Tongue (tissue), 1 donor: ENCODE measurements at regions not wholly inside any gene's neighbourhood (a gene's known extent, or its start where the extent isn't known, plus 50 kb on each side); places are given as distances from the start of the nearest gene placed in this dataset.

Source experiments
- DNase-seq: peaks from one replicate; pipeline ENCODE4 v3.0.0-alpha.2; 2015

DNA sequence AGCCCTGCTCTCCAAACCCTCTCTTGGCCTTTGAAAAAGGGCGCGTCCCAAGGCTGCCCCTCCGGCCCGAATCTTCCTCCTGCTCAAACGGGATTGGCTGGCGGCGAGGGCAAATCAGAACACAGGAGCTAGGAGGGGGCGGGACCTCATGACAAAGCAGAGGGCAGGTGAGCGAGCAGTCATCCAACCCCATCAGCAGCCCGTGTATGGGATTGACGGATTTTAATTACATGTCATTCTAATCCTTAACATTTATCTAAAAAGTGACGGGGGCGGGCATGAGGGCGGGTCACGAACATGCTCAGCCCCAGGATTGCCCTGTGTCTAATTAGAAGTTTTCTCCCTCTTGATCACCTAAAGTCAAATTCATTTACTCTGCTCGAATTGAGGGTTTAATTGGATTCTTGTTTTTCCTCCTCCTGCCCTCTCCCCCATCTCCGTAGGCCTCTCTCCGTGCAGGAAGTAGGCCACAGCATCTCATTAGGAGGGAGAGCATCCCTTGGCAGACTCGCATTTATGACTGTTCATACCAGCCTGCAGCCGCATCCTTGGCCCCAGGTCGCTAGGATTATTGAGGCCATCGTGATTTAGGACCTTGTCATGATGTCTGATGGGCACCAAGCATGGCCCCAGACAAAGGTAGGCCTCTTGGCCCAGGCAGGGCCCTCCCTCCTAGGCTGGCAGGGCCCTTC, 147.1 kb downstream of the CHST1 start:
- no peak for DNase-seq

DNA sequence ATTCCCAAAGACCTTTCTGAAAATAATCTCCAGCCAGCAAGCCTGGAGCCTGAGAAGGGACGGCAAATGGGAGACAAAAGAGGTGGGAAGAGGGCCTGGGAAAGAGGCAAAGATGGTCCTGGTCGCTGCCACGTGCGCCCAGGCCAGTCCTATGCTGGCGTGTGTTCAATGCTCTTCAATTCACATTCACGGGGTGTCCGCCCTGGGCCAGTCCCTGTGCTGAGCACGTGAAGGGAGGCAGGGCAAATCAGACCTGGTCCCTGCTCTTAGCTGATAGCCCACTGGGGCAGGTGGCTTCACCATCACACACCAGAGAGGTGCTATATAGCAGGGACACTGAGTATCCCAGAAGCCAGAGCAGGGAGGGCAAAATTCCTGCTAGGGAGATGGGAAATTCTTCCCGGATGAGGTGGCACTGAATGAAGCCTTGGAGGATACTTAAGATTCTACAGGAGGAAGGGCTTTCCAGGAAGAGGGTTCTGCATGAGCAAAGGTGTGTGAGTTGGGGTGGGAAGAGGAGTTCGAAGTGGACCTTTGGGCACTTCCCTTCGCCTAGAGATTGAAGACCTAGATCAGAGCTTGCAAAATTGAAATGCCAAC, 148.2 kb downstream of the CHST1 start:
- DNase-seq = no peak

DNA sequence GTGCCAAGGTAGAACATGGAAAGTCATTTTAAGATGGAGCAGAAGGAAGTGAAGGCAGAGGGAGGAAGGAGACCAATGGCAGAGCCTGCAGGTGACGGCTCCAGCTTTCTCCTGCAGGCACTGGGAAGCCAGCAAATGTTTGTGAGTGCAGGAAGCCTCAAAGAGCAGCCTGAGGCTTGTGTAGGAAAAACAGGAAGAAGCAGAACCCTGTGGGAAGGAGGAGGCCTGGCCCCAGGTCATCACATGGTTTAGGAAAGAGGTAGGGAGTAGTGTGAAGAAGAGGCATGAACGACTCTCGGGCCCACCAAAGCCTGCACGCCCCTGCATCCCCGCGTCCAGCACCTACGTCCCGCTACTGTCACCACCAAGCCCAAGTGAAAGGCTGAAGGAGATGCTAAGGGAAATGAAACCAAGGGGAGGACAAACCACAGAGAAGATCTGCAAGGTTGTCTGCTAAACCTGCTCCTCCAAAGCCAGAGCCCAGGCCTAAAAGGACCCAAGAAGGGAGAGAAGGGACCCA, 151.5 kb downstream of the CHST1 start:
- DNase-seq = no peak

DNA sequence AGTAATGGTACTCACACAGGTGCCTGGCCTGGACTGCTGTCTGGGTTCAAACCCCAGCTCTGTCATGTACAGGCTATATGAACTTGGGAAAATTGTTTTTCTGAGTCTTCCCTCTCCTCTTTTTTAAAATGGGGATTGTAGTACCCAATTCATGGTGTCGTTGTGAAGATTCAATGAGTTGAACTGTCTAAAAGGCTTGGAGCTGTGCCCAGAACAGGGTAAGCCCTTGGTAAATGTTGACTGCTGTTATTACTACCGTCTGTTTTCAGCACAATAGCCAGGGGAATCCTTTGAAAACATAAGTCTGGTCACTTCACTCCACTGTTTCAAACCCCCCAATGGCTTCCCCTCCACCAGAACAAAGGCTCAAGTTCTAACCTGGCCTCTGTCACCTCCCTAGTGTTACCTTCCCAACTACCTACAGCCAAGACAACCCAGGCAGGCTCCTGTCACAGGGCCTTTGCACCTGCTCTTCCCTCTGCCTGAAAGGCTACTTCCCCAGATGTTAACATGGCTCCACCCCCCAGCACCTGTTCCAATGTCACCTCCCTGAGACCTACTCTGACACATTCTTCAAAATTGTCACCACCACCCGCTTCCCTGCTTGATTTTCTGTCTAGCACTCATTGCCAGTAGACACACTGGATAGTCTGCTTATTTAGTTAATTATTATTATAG, 152.8 kb downstream of the CHST1 start:
- DNase-seq = no peak

DNA sequence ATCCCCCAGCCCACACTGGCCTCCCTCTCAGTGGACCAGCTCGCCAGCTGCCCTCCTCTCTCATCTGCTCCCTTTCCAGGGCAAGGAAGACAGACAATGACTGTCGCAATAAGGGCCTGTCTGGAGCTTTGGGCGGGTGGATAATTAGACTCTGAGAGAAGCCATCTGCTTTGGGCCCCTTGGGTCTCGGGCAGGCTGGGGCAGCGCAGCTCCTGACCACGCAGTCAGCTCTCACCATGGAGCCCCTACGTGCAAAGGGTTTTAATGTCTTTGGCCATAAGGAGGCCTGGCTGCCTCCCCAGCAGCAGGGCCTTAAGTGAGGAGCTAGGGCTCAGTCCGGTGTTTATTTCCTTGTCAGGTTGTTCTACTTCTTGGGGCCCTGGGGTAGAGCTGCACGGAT, 153.9 kb downstream of the CHST1 start:
- DNase-seq = peak; percentile 31

DNA sequence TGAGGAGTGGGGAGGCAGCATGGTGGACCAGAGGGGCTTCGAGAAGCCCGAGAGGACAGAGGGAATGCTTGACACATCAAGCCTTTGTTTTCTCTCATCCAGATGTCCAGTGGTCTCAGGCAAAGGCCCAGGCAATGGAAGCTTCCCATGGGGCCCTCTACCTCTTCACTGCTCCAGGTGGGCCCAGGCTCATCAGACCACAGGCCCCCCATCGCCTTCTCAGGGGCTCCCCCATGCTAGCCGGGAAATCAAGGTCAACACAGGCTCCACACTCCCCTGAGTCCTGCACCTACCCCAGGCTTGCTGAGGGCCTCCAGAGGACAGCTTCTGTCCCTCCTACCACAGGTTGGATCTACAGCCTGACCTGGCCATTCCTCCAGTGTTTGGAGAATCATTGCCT, 157.5 kb downstream of the CHST1 start:
- no peak for DNase-seq

DNA sequence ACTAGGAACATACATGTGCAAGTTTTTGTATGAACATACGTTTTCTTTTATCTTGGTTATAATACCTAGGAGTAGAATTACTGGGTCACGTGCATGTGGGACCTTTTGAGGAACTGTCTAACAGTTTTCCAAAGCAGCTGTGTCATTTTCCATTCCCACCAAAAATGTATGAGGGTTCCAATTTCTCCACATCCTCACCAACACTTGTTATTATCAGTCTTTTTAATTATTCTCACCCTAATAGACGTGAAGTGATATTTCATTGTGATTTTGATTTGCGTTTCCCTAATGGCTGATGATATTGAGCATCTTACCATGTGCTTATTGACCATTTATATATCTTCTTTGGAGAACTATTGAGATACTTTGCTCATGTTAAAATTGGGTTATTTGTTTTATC, 162.1 kb downstream of the CHST1 start:
- DNase-seq = no peak

DNA sequence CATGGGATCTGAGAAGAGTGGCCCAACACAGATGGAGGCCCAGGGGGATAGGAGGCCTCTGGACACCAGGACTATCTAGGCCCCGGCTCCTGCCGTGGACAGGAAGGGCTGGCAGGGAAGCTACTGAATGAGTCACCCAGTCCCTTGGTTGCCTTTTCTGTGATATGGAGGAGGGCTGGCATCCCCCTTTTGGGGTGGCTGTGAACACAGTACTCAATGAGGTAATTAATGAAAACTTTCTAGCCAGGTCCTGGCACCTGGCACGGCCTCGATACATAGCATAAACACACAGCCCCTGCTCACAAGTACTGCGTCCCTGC, 163.2 kb downstream of the CHST1 start:
- no peak for DNase-seq

DNA sequence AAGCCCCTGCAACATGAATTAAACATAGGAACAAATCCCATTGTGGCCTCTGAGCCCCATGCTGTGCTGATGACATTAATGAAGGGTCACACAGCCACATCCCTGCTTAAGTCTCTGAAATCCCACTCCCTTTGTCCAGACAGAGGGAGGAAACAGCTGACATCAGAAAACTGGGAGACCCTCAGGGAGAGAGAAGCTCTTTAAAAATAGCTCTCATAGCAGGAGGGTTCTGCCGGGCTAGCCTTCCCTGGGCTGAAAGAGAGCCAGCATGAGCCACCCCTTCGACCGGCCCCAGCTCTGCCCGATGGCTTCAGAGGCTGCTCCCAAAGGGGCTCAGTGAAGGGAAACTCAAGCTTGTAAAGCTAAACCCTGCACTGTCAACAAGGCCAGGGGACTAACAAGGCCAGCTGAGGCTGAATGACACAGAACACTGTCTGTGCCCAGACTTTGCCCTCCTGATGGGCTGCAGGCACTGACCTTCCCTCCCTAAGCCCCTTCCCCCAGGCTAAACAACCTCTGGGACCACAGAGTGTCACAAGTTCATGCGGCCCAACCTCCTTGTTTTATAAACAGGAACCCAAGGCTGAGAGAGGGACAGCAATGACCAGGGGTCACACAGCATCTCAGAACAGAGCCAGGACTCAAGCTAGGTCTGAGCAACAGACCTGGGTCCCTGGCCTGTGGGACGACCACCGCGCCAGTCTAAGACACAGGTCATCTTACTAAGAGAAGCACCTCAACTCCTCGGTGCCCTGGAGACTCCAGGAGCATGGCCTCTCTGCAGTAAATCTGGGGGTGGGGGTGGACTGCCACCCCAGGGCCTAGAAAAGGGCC, 163.8 kb downstream of the CHST1 start:
- DNase-seq = peak; percentile 76

DNA sequence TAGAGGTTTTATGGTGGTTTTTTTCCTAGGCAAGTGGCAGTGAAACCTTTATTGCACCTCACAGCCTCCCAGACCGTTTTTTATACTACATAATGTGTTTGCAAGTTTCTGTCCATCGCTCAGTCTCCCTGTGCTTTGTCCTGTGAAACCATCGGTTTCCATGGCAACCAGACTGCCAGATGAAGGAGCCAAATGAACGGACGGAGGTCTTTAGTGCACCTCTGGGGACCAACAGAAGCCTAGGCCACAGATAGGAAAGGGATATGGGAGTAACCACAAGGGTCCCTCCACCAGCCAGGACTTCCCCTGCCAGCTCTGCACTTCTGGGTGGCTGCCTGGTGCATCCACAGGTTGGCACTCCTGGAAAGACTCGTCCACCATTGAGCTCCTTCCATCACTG, 165.0 kb downstream of the CHST1 start:
- peak; percentile 54 for DNase-seq

DNA sequence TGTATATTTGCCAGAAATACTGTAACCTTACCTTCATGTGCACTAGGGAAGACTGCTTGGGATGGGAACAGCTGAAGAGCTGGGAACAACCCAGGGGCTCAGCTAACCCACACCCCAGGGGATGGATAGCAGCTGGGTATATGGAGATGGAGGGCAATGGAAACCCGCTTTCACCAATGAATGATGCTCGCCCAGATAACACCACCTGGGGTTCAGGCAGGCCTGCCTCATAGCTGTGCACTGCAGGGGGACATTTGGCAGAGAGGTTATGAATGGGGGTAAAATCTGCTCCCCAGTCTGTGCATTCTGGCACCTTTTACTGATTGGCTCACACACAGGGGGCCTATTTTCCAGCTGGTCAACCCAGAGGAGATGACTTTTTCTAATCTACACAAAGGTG, 170.7 kb downstream of the CHST1 start:
- peak; percentile 82 for DNase-seq

DNA sequence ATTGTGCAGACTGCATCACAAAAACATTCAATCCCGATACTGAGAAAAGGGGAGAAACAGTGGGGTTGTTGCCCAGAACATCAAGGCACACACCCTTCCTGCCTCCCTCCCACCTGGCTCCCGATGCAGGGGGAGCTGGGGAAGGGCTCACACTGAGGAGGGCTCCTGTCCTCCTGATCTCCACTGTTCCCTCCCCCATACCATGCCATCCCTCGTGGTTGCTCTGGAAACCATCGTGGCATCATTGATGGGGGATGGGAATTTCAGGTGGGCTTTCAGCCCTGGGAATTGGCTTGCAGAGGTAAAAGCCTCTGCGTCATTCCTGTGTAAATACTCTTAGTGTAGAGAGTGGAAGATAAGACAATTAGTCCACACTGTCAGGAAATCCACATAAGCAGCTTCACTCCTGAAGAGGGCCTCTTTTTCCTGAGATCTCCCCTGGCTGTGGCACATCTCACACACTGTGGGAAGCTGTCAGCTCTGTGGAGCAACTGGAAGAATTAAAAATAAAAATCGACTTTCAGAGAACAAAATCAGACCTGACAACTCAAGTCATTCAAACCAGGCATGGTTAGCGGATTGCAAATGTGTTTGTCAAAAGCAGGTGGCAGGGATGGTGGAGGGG, 176.0 kb downstream of the CHST1 start:
- DNase-seq = no peak

DNA sequence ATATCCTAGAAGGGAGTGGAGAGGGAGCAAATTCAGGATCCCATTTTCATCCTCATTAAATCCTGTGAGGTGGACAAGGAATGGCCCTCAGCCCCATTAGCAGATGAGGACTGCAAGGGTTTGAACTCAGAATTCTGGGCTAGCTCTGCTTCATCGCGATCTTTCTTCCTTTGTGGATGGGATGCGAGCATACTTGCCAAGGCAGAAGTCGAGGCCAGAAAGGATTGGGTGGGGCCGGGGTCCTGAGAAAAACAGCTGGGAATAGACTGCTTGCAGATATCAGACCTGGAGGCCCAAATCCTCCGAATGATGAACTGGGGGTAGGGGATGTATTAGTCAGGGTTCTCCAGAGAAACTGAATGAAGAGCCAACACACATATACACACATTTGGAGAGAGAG, 179.0 kb downstream of the CHST1 start:
- no peak for DNase-seq

DNA sequence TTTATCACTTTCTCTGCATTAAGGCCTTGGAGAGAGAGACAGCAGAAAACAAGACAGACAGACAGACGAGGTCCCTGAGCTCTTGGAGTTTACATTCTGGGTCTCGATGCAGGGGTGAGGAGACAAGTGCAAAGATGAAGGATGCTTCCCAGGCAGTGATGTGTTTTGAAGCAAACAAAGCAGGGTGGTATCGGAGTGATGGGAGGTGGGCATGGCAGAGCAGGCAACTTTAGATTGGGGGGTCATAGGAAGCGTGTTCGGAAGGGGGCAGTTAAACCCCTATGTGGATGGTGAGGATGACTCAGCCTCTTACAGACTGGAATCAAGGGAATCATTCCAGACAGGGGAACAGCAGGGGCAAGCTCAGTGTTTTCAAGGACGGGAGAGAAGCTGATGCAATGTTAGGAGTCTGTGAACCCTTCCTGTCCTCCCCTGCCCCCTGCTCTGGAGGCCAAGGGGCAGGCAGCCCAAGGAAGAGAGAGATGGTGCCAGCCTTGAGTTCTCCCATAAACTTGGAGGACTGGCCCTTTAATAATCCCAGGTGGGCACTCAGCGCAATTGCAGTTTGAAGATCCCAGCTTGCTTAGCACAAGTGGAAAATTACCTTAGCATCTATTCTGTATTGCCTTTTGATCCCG, 180.2 kb downstream of the CHST1 start:
- DNase-seq = no peak

DNA sequence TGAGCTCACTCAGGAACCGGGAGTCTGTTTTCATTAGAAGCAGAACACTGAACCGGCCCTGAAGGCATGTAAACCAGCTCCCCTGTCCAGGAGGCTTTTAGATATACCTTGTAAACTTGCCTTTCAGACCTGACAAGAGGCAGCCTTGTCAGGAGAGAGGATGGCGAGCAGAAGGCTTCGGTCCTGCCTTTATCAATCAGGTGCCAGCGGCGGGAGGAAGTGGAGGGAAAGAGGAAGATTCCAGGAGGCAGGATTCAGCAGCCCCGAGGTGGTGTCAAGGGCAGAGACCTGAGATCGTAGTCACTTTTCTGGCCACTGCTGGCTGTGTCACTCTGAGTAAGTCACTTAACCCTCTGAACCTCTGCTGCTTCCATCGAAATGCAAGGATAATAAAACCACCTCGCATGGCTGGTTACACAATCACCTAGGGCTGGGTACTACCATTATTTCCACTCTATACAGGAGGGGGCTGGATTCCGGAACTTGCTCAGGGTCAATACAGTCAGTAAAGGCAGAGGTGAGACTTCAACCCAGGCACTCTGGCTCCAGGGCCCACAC, 181.0 kb downstream of the CHST1 start:
- no peak for DNase-seq

DNA sequence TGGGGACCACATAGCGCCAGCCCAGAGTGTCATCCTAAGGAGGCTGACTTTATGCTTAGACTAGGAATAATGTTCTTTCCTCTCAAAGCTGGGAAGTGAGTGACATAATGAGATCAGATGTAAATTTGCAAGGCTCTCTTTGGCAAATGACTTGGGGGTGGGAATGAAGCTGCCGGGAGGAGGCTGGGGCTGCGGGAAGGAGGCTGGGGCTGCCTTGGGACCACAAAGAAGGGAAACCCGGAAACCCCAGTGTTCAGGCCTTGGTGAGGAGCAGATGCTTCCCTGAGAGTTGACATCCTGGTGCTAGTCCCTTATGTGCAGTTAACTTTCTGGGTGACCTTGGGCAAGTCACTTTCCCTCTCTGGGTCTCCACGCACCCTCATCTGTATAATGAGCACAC, 182.0 kb downstream of the CHST1 start:
- DNase-seq = no peak

DNA sequence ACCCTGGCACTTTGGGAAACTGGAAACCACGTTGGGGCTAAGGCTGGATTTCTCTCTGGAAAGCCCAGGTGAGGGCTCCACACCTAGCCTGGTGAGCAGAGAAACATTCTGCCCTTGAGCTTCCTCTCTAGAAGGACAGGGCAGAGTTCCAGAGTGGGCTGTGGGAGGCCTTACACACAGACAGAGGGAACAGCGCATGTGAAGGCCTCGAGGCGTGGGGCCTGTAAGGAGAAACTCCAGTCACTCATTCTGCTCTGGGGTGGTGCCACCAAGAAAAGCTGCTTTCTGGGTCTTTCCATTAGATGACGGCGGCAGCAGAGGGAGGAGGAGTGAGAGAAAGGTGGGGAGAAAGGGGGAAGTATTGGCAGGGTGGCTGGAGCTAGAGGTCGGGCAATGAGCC, 183.1 kb downstream of the CHST1 start:
- DNase-seq = no peak

DNA sequence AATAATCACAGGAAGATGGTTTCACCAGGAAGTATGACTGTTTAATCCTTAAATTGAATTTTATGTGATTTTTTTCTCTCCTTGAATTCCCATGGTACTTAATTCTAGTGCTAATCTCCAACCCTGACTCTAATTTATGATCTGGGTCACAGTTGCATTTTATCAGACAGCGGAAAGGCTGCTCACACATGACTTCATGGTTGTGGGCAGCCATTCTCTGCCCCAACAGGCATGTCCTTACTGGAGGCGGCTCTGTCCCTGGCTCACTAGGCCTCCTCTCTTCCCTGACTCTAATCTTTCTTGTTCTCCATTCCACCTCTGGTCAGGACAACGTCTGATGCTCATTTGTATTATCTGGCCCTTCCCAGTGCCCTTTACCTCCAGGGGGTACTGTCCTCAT, 184.4 kb downstream of the CHST1 start:
- no peak for DNase-seq

DNA sequence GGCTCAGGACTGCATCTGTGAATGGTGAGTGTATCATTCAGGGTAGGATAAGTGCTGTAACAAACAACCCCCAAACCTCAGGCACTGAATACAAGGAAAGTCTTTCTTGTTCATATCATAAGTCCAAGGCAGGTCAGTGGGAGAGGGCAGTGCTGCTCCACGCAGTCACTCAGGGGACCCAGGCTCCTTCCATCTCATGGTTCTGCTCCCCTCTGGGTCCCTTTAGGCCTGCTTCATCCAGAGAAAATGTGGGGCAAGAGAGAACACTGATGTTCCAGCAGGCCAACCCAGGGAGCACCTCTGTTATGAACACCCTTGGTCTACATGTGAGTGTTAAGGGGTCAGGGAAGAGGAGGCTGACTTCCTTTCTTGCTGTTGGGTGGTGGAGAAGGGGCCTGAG, 187.8 kb downstream of the CHST1 start:
- DNase-seq = no peak

DNA sequence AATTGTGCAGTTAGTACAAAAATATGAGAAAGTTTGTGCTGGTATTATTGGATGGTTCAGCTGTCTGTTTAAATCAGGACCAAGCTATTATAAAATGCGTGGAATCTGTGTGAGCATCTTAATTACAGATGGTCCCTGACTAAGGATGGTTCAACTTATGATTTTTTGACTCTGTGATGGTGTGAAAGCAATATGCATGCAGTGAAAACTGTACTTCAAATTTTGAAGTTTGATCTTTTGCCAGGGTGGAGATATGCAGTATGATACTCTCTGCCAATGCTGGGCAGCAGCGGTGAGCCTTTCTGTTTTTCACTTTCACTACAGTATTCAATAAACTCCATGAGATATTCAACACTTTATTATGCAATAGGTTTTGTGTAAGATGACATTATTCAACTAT, 189.3 kb downstream of the CHST1 start:
- DNase-seq = no peak

DNA sequence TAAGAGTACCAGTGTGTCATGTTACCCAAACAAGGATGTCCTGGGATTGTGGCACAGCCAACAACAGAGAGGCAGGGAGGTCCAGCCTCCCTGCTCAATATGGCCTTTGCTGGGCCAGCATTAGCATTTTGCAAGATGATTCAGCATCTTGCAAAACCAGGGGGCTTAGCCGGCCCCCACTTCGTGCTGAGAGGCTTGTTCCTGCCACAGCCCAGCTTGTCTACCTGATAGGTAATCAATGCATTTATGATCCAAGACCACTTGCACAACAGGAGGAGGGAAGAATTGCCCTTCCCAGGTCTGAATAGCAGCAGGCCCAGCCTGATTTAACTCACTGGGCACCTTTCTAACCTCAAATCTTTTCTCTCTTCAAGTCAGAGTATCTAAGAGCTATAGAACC, 189.0 kb upstream of the SYT13 start:
- DNase-seq = no peak
